ENCODE measurements at regions not wholly inside any gene's neighbourhood (a gene's known extent, or its start where the extent isn't known, plus 50 kb on each side); places are given as distances from the start of the nearest gene placed in this dataset.

DNA sequence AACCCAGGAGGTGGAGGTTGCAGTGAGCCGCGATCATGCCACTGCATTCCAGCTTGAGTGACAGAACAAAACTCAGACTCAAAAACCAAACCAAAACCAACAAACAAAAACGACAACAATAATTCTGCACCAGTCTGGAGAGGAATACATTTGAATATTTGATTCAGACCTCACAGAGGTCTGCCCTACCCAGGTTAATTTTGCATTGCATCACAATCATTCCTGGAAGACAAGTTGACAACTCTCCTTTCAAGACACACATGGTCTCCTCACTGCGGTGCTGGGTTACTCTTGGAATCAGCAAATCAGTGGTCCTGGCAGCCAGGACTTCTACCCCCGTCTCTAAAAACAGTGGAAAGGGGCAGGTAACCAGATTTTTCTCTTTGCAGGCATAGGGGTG, 79.9 kb upstream of the TMTC4 start:
- no peak for DNase-seq

GRCh38 chr13:100753376-100753775, 78.8 kb upstream of the TMTC4 start:
- no peak for DNase-seq

DNA sequence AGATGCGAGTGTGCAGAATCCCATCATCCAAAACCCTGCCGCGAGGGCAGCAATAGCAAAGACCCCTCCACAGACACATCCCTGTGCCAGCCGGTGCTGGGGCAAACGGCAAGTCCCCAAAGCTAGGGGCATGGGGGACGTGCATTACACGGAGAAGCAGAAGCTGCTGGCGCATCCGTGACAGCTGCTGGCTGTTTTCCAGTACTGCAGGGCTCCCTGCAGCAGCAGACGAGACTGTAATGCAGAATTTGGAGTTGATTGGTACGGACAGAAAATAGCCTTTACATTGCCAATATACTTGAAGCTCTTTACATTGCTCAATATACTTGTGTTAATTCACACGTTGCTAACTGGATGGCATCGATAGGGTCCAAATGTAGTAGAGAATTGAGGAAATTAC, 77.2 kb upstream of the TMTC4 start:
- DNase-seq: no peak

DNA sequence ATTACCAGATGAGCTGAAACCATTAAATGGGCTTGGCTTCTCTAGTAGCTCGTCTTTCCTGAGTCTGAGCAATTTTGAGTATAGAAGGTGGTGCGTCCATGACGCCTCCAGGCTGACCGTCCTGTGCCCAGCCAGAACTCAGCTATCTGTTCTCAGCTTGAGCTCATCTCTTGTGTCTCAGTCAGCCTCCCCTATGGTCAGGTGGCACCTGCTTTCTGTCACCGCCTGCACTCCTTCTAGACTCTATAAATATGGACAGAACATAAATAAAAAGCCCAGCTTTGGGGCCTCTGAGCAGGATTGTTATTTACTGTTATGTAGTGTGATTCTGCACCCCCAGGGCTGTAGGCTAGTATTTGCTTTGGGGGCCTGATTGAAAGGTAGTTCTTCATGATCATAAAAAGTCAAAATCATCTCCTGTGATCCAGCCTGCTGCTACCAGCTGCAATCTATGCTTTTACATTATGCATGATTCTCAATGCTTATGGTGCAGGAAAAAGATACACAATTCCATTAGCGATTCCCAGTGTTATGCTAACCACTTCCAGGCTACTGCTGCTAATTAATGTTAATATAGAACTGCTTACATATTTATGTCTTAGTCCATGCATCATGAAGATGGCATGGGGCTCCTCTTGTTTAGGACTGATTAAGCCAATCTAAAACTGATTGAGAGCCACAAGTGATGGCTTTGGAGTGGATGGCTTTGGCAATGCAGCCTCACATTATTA, 72.5 kb upstream of the TMTC4 start:
- no peak for DNase-seq

DNA sequence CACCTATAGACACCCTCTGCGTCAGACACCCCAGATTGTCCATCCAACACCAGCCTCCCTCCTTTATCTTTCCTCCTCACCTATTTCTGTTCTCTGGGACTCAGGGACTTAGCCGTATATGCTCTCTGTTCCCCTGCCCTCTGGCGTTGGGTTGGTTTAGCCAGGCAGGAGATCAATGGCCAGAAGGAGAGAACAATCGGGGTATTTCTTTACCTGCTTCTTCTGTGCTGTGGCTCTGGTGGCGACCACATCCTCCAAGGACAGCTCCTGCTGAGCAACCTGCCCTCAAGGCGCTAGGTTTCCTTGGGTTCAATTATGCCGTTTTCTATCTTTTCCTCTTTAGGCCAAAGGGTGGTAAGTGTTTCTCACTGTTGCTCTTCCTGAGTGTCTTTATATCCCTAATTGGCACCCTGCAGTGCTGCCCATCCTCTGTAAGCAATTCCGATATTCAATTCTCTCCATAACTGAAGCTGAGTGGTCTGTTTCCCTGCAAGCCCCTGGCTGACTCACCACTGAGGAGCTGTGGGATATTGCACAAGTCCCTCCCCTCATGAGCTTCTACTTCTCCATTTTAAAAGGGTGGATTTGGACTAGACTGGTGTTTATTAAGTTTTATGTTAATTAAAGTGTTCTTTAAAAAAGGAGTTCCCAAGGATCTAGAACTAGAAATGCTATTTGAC, 63.7 kb upstream of the TMTC4 start:
- no peak for DNase-seq

DNA sequence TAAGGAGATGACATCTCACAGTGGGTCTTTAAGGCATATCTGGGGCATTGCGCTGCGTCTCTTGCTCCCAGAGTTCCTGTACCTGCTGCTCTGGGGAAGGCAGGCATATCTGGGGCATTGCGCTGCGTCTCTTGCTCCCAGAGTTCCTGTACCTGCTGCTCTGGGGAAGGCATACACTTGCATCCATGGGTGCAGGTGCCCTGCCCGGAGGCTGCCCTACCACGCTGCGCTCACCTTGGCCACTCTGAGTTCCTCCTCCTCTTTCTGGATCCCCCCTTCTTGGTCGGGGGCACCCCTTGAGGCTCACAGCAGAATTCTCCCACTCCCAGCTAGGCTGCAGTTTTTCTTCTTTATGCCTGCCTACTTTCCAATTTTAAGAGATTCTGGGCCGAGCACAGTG, 60.9 kb upstream of the TMTC4 start:
- DNase-seq: no peak

GRCh38 chr13:100734194-100734720, 59.7 kb upstream of the TMTC4 start:
- DNase-seq: no peak

- DNase-seq: no peak
These were observed 58.7 kb upstream of the TMTC4 start for GRCh38 chr13:100733261-100733660.

GRCh38 chr13:100728201-100728600, 53.6 kb upstream of the TMTC4 start:
- no peak for DNase-seq

DNA sequence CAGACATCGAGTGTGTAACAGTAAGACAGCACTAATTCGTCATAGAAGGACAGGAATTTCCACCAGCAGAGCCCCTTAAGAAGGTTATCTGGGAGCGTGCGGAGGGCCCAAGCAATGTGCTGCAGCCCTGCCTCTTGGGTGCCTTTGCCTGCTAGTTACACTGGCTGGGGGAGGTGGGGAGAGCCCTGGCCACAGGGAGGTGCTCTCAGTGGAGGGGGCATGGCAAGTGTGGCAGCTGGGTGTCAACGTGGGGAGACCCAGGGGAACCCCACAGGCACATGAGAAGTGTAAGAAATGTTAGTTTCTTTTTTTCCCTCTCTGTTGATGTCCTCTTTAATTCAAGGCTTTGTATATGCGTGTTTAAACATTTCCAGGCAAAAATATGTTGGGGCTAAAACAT, 50.9 kb upstream of the TMTC4 start:
- no peak for DNase-seq

GRCh38 chr13:100724568-100724967, 50.0 kb upstream of the TMTC4 start:
- no peak for DNase-seq
